ENCODE measurements at regions not wholly inside any gene's neighbourhood (a gene's known extent, or its start where the extent isn't known, plus 50 kb on each side); places are given as distances from the start of the nearest gene placed in this dataset.

DNA sequence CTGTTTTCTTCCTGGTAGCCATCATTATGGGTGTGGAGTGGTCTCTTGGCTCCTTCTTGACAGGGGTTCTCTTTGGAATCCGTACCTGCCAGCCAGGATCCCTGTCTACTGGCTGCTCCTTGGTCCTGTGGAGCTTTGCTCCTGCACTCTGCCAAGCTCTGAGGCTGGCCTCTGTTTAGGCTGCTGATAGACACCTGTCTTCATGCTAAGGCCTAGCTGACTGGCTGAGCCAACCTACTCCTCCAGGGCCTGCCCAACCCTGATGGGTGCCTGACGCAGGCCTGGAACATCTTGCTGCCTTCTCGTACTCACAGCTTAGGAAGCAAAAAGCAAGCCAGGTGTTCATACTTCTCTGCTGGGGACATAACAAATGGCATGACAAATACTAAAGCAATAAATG, 333.6 kb upstream of the ZNF32 start:
- Histone ChIP-seq H3K9me3 (ENCODE audit: control insufficient read depth, low read depth, low read length) (no peaks in the 10 kb centered on the region), H3K9me1 (ENCODE audit: control insufficient read depth, extremely low read depth, insufficient read depth, low read length) (no peaks in the 10 kb centered on the region), H3K9ac (ENCODE audit: control insufficient read depth, extremely low read depth, insufficient read depth, low read length) (no peak overlapping the region), H3K79me2 (ENCODE audit: control insufficient read depth, insufficient read depth, low read length) (no peaks in the 10 kb centered on the region), H2AFZ (ENCODE audit: control insufficient read depth, low read length) (no peak overlapping the region), H3K4me1 (ENCODE audit: control insufficient read depth, extremely low read depth, insufficient read depth, low read length) (no peaks in the 10 kb centered on the region), H3K27me3 (ENCODE audit: control insufficient read depth, extremely low read depth, insufficient read depth, low read length) (no peaks in the 10 kb centered on the region), H3K36me3 (ENCODE audit: control insufficient read depth in 2 of 2, extremely low read depth in 1 of 2, insufficient read depth in 2 of 2, low read length in 2 of 2) (no peaks in the 10 kb centered on the region), H4K20me1 (ENCODE audit: control insufficient read depth, extremely low read depth, insufficient read depth, low read length) (no peaks in the 10 kb centered on the region), H3K27ac (ENCODE audit: control insufficient read depth, insufficient read depth, low read length) (no peak overlapping the region), H3K4me3 (ENCODE audit: control insufficient read depth in 2 of 3, extremely low read depth in 1 of 3, insufficient read depth in 2 of 3, low read depth in 1 of 3, low read length in 3 of 3) (no peak overlapping the region), H3K4me2 (ENCODE audit: control insufficient read depth, extremely low read depth, insufficient read depth, low read depth, low read length) (no peak overlapping the region)
- dilution Hi-C loops (cut with MboI; ENCODE audit: extremely low pct_ligation_motif_present, low sequenced_read_pairs), result no loop called here
- TF ChIP-seq, protein P1, sequence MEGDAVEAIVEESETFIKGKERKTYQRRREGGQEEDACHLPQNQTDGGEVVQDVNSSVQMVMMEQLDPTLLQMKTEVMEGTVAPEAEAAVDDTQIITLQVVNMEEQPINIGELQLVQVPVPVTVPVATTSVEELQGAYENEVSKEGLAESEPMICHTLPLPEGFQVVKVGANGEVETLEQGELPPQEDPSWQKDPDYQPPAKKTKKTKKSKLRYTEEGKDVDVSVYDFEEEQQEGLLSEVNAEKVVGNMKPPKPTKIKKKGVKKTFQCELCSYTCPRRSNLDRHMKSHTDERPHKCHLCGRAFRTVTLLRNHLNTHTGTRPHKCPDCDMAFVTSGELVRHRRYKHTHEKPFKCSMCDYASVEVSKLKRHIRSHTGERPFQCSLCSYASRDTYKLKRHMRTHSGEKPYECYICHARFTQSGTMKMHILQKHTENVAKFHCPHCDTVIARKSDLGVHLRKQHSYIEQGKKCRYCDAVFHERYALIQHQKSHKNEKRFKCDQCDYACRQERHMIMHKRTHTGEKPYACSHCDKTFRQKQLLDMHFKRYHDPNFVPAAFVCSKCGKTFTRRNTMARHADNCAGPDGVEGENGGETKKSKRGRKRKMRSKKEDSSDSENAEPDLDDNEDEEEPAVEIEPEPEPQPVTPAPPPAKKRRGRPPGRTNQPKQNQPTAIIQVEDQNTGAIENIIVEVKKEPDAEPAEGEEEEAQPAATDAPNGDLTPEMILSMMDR (optimal IDR thresholded peaks at IDR 0.05 in 1 of 3, IDR thresholded peaks at IDR 0.05 in 1 of 3, conservative IDR thresholded peaks at IDR 0.05 in 1 of 3; ENCODE audit: extremely low read depth in 1 of 3, insufficient read depth in 2 of 3, low read length in 3 of 3), result no peak
- TF ChIP-seq EZH2 (IDR thresholded peaks at IDR 0.05; ENCODE audit: low read length), result no peak
- no peak for FAIRE-seq
- DNase-seq (ENCODE audit: low read depth, low spot score), result no peak

DNA sequence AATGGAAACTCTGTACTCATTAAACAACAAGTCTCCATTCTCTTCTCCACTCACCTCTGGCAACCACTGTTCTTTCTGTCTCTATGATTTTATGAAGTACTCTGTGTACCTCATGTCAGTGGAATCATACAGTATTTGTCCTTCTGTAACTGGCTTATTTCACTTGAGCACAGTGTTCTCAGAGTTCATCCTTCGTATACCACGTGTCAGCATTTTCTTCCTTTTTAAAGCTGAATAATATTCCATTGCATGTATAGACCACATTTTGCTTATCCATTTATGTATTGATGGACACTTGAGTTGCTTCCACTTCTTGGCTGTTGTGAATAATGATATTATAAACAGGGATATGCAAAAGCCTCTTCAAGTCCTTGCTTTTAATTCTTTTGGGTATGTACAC, 333.0 kb upstream of the ZNF32 start:
- no peak for FAIRE-seq

More for the DNA sequence above, 333.0 kb upstream of the ZNF32 start:
- Histone ChIP-seq H4K20me1 (ENCODE audit: control insufficient read depth, extremely low read depth, insufficient read depth, low read length) (no peaks in the 10 kb centered on the region), H3K9me3 (ENCODE audit: control insufficient read depth, low read depth, low read length) (no peaks in the 10 kb centered on the region), H3K79me2 (ENCODE audit: control insufficient read depth, insufficient read depth, low read length) (no peaks in the 10 kb centered on the region), H3K27me3 (ENCODE audit: control insufficient read depth, extremely low read depth, insufficient read depth, low read length) (no peaks in the 10 kb centered on the region), H3K9ac (ENCODE audit: control insufficient read depth, extremely low read depth, insufficient read depth, low read length) (no peak overlapping the region), H3K9me1 (ENCODE audit: control insufficient read depth, extremely low read depth, insufficient read depth, low read length) (no peaks in the 10 kb centered on the region), H3K4me1 (ENCODE audit: control insufficient read depth, extremely low read depth, insufficient read depth, low read length) (no peaks in the 10 kb centered on the region), H3K4me2 (ENCODE audit: control insufficient read depth, extremely low read depth, insufficient read depth, low read depth, low read length) (no peak overlapping the region), H2AFZ (ENCODE audit: control insufficient read depth, low read length) (no peak overlapping the region), H3K36me3 (ENCODE audit: control insufficient read depth in 2 of 2, extremely low read depth in 1 of 2, insufficient read depth in 2 of 2, low read length in 2 of 2) (no peaks in the 10 kb centered on the region), H3K27ac (ENCODE audit: control insufficient read depth, insufficient read depth, low read length) (no peak overlapping the region), H3K4me3 (ENCODE audit: control insufficient read depth in 2 of 3, extremely low read depth in 1 of 3, insufficient read depth in 2 of 3, low read depth in 1 of 3, low read length in 3 of 3) (no peak overlapping the region)
- dilution Hi-C loops (cut with MboI; ENCODE audit: extremely low pct_ligation_motif_present, low sequenced_read_pairs), result no loop called here
- TF ChIP-seq, protein P1 (optimal IDR thresholded peaks at IDR 0.05 in 1 of 3, IDR thresholded peaks at IDR 0.05 in 1 of 3, conservative IDR thresholded peaks at IDR 0.05 in 1 of 3; ENCODE audit: extremely low read depth in 1 of 3, insufficient read depth in 2 of 3, low read length in 3 of 3), result no peak
- no peak for TF ChIP-seq EZH2 (IDR thresholded peaks at IDR 0.05; ENCODE audit: low read length)
- DNase-seq (ENCODE audit: low read depth, low spot score), result no peak
